WTC11 (cell line): ENCODE measurements at regions not wholly inside any gene's neighbourhood (a gene's known extent, or its start where the extent isn't known, plus 50 kb on each side); places are given as distances from the start of the nearest gene placed in this dataset.

Experiments
- CTCF ChIP-seq: fragments of 200-600 bp; IDR thresholded peaks from 2 replicates; pipeline ENCODE4 v1.8.0; 2022; ENCODE audit warnings: antibody characterized with exemption
- ETV6 ChIP-seq: sonication (generic); formaldehyde crosslinking; IDR thresholded peaks from 2 replicates; pipeline ENCODE4 v1.8.1; 2022; ENCODE audit warnings: mild to moderate bottlenecking, missing genetic modification reagents
- KAT7 ChIP-seq: sonication (generic); formaldehyde crosslinking; IDR thresholded peaks from 2 replicates; pipeline ENCODE4 v1.8.1; 2023; ENCODE audit warnings: missing genetic modification reagents, mild to moderate bottlenecking, borderline replicate concordance
- NFE2L1 ChIP-seq: sonication (generic); formaldehyde crosslinking; IDR thresholded peaks from 2 replicates; pipeline ENCODE4 v1.8.1; 2023; ENCODE audit warnings: missing genetic modification reagents

- TF ChIP-seq ETV6 (CRISPR knock-in tag) (no peak), CTCF (no peak), KAT7 (no peak), NFE2L1 (CRISPR knock-in tag) (no peak)
Measured at GRCh38 chr12:71291746-71292145, 133.9 kb upstream of the TSPAN8 start.
